ENCODE measurements at regions not wholly inside any gene's neighbourhood (a gene's known extent, or its start where the extent isn't known, plus 50 kb on each side); places are given as distances from the start of the nearest gene placed in this dataset.

DNA sequence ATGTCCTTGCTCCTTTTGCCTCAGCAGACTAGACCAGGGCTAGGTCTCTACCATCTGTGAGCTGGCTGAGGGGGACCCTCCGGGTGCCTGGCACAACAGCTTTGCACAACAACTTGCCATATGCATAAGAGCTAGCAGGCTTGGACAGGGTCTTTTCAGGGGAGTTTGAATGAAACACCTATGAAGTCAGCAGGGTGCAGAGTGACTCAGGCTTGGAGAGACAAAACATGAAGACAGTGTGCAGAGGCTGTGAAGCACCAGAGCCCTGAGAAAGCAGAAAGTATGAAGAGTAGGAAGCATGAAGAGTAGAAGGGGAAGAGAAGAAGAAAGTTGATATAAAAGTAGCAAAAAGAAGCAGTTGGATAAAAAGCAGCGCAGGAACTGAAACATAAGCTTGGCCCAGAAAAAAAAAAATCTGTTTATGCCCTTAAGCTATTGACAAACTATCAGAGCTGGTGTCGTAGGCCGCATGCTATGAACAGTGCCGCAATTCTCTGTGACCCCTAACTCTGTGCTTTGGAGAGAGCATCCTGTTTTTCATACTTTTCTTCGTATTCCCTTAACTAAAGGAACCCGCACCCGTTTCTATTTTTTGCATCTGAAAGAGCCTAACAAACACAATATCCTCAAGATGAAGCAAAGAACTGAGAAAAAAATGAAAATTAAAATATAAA lies 52.7 kb upstream of the FAM216B start:
- TF ChIP-seq FOSL1 (IDR thresholded peaks at IDR 0.05; ENCODE audit: low read depth) (no peak), SRF (IDR thresholded peaks at IDR 0.05; ENCODE audit: low read depth) (no peak), POLR2AphosphoS5 (IDR thresholded peaks at IDR 0.05; ENCODE audit: low read depth, low read length) (no peak), EGR1 (IDR thresholded peaks at IDR 0.05; ENCODE audit: low read depth) (no peak), ZNF274 (IDR thresholded peaks at IDR 0.05; ENCODE audit: low read depth, low read length) (no peak), CEBPB (IDR thresholded peaks at IDR 0.05; ENCODE audit: low read depth) (no peak)
- TF ChIP-seq, protein P1, sequence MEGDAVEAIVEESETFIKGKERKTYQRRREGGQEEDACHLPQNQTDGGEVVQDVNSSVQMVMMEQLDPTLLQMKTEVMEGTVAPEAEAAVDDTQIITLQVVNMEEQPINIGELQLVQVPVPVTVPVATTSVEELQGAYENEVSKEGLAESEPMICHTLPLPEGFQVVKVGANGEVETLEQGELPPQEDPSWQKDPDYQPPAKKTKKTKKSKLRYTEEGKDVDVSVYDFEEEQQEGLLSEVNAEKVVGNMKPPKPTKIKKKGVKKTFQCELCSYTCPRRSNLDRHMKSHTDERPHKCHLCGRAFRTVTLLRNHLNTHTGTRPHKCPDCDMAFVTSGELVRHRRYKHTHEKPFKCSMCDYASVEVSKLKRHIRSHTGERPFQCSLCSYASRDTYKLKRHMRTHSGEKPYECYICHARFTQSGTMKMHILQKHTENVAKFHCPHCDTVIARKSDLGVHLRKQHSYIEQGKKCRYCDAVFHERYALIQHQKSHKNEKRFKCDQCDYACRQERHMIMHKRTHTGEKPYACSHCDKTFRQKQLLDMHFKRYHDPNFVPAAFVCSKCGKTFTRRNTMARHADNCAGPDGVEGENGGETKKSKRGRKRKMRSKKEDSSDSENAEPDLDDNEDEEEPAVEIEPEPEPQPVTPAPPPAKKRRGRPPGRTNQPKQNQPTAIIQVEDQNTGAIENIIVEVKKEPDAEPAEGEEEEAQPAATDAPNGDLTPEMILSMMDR (IDR thresholded peaks at IDR 0.05 in 2 of 3, conservative IDR thresholded peaks at IDR 0.05 in 1 of 3; ENCODE audit: borderline replicate concordance in 1 of 3, insufficient read depth in 1 of 3, low read depth in 2 of 3, low read length in 2 of 3) = no peak
